GM12892 (cell line): ENCODE measurements at regions not wholly inside any gene's neighbourhood (a gene's known extent, or its start where the extent isn't known, plus 50 kb on each side); places are given as distances from the start of the nearest gene placed in this dataset.

Source experiments
- POLR2A ChIP-seq: IDR thresholded peaks from 2 replicates; pipeline ENCODE4 v1.6.1; 2011; ENCODE audit warnings: low read depth, low read length, control low read depth
- TAF1 ChIP-seq: IDR thresholded peaks from 2 replicates; pipeline ENCODE4 v1.6.1; 2011; ENCODE audit warnings: low read depth, mild to moderate bottlenecking, control low read depth, low read length, borderline replicate concordance

- TF ChIP-seq POLR2A (no peak), TAF1 (no peak)
These were observed 91.3 kb upstream of the GPBP1 start for GRCh38 chr5:57082441-57083067.
